Right lobe of liver (tissue), 6 donors: ENCODE measurements at regions not wholly inside any gene's neighbourhood (a gene's known extent, or its start where the extent isn't known, plus 50 kb on each side); places are given as distances from the start of the nearest gene placed in this dataset.
A peak's percentile ranks its signal among the peaks of the same experiment; 100 is the strongest.

Source experiments
- ATAC-seq, 4 donors: fragments of 200-7000 bp; cut with Tn5 transposase; one replicate each; pipeline ENCODE4 v1.9.1; 2020; ENCODE audit warnings: mild to moderate bottlenecking in 4 of 4, moderate library complexity in 4 of 4
- DNase-seq, 3 donors: peaks; one replicate each; pipeline ENCODE4 v3.0.0-alpha.2; 2020
- H3K27ac ChIP-seq, 3 donors: fragments of 200-600 bp; one replicate each; pipeline ENCODE4 v1.8.0; 2022
- H3K27me3 ChIP-seq, 2 donors: fragments of 200-600 bp; one replicate each; pipeline ENCODE4 v1.8.0; 2022
- H3K36me3 ChIP-seq, 4 donors: fragments of 200-600 bp; sonication (generic) in 1 of 4; one replicate each; pipeline versions ENCODE4 v1.5.1 to v1.8.0; 2017 to 2022; ENCODE audit warnings: control low read depth in 1 of 4
- H3K4me1 ChIP-seq, 4 donors: fragments of 200-600 bp; sonication (generic) in 1 of 4; one replicate each; pipeline versions ENCODE4 v1.5.1 to v1.8.0; 2017 to 2022; ENCODE audit warnings: control low read depth in 1 of 4
- H3K4me3 ChIP-seq, 3 donors: fragments of 200-600 bp; one replicate each; pipeline ENCODE4 v1.8.0; 2022
- H3K9me3 ChIP-seq, 4 donors: fragments of 200-600 bp; sonication (generic) in 1 of 4; one replicate each; pipeline versions ENCODE4 v1.5.1 to v1.8.0; 2017 to 2022; ENCODE audit warnings: control low read depth in 1 of 4
- CTCF ChIP-seq, 4 donors: fragments of 200-600 bp in 3 of 4; fragments of 450-650 bp in 1 of 4; IDR thresholded peaks; one replicate each; pipeline versions ENCODE4 v1.5.1 to v1.8.0; 2016 to 2022; ENCODE audit warnings: antibody characterized with exemption in 4 of 4, mild to moderate bottlenecking in 2 of 4
- POLR2A ChIP-seq: fragments of 450-650 bp; IDR thresholded peaks from one replicate; pipeline ENCODE4 v1.6.1; 2017; ENCODE audit warnings: antibody characterized with exemption, mild to moderate bottlenecking
- WGBS: methylation state at CpG from one replicate; pipeline ENCODE4 v1.1.6; 2018; ENCODE audit warnings: low coverage, low lambda C conversion rate; ENCODE audit not compliant: insufficient coverage; ENCODE audit errors: missing lambda C conversion rate; 5-methylcytosine and 5-hydroxymethylcytosine counted together
- intact Hi-C, 2 donors: fragments of 100-400 bp; cut with DNase I; formaldehyde crosslinking; loops; one replicate each; pipeline versions ENCODE4 v1.11.2 to v1.14.1; 2022
- donor health status: DM: no; HTN: yes; CAD: no.
- donor health status: DM: no; HTN: no; CAD: no.
- donor health status: DM: no; HTN: no; CAD: no.
- donor health status: DM: no; HTN: yes; CAD: no.
- donor health status: DM: no; HTN: yes; CAD: no.

GRCh38 chr5:77560677-77561263, 68.7 kb upstream of the WDR41 start:
- Histone ChIP-seq H3K4me1 (no peaks in the 10 kb centered on the region), H3K27me3 (no peaks in the 10 kb centered on the region), H3K4me3 (no peak overlapping the region), H3K36me3 (no peaks in the 10 kb centered on the region), H3K27ac (no peak overlapping the region), H3K9me3 (no peaks in the 10 kb centered on the region)
- ATAC-seq (peak; percentile 63 to 71 (median 68)), DNase-seq (no peak)
- intact Hi-C loops = no loop called here
- whole genome bisulfite sequencing = 14% methylated on average over 1 of the region's 1 CpG
- no peak for TF ChIP-seq POLR2A
- peak; percentile 51 to 68 (median 58) for TF ChIP-seq CTCF (IDR thresholded peaks at IDR 0.05)

- Histone ChIP-seq H3K36me3 (no peaks in the 10 kb centered on the region), H3K27ac (no peak overlapping the region), H3K4me1 (no peaks in the 10 kb centered on the region), H3K4me3 (no peak overlapping the region), H3K9me3 (no peaks in the 10 kb centered on the region), H3K27me3 (no peaks in the 10 kb centered on the region)
- TF ChIP-seq POLR2A (no peak), CTCF (IDR thresholded peaks at IDR 0.05) (no peak)
- WGBS = 75% methylated on average over 5 of the region's 5 CpGs
- intact Hi-C loops = no loop called here
- DNase-seq (no peak), ATAC-seq (no peak)
These were observed 66.2 kb upstream of the WDR41 start for GRCh38 chr5:77558266-77558665.

- Histone ChIP-seq H3K4me1 (no peaks in the 10 kb centered on the region), H3K27ac (no peak overlapping the region), H3K36me3 (no peaks in the 10 kb centered on the region), H3K27me3 (no peaks in the 10 kb centered on the region), H3K9me3 (no peaks in the 10 kb centered on the region), H3K4me3 (no peak overlapping the region)
- intact Hi-C loops = no loop called here
- 73% methylated on average over 1 of the region's 1 CpG for WGBS
- TF ChIP-seq CTCF (IDR thresholded peaks at IDR 0.05) (no peak), POLR2A (no peak)
- no peak for ATAC-seq
- no peak for DNase-seq
These were observed 58.3 kb upstream of the WDR41 start for GRCh38 chr5:77550406-77550805.

GRCh38 chr5:77545285-77545684, 53.2 kb upstream of the WDR41 start:
- TF ChIP-seq CTCF (IDR thresholded peaks at IDR 0.05) (no peak), POLR2A (no peak)
- intact Hi-C loops = no loop called here
- ATAC-seq = no peak
- Histone ChIP-seq H3K27ac (no peak overlapping the region), H3K27me3 (no peaks in the 10 kb centered on the region), H3K9me3 (no peaks in the 10 kb centered on the region), H3K36me3 (no peaks in the 10 kb centered on the region), H3K4me1 (no peaks in the 10 kb centered on the region), H3K4me3 (no peak overlapping the region)
- DNase-seq = no peak
- 85% methylated on average over 10 of the region's 12 CpGs for WGBS
